ENCODE measurements at regions not wholly inside any gene's neighbourhood (a gene's known extent, or its start where the extent isn't known, plus 50 kb on each side); places are given as distances from the start of the nearest gene placed in this dataset.

DNA sequence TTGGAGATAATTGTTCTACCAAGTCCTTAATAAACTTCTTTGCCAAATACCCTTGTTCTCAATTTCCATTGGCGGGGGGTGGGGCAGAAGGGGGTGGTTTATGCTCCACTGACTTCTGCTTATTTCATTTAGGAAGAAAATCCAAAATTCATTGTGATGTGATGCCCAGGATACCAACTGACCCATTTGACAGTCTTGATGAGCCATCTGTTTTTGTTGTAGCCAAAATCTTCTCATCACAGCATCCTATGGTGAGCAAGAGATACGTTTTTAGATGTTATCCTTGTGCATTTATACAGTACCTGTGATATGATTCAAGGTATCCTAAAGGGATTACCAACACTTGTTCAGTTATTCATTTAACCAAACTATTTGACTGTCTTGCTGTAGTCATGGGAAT, 108.5 kb upstream of the BMP5 start:
- no TSS peak for BruUV-seq (replicated peaks)
- WGBS (ENCODE audit: low lambda C conversion rate): 3% methylated on average over 2 of the region's 2 CpGs
- intact Hi-C loops (cut with micrococcal nuclease; ENCODE audit: unreplicated experiment): no loop called here
- Histone ChIP-seq H3K4me3 (replicated peaks in 1 of 3; ENCODE audit: insufficient read depth in 1 of 3, low read depth in 2 of 3, low read length in 3 of 3) (no peak overlapping the region), H4K20me1 (ENCODE audit: insufficient read depth, low read length) (no peaks in the 10 kb centered on the region), H2AFZ (ENCODE audit: low read length) (no peak overlapping the region), H3K27me3 (ENCODE audit: control insufficient read depth in 1 of 2, insufficient read depth in 2 of 2, low read length in 2 of 2) (no peaks in the 10 kb centered on the region), H3K4me1 (ENCODE audit: insufficient read depth, low read length) (no peaks in the 10 kb centered on the region), H3K4me2 (ENCODE audit: low read depth, low read length) (no peak overlapping the region), H3K9ac (ENCODE audit: insufficient read depth, low read depth, low read length) (no peak overlapping the region), H3K9me3 (ENCODE audit: low read length) (no peaks in the 10 kb centered on the region), H3K27ac (ENCODE audit: extremely low read length, insufficient read depth, low read length) (no peak overlapping the region), H3K36me3 (replicated peaks in 1 of 2; ENCODE audit: control insufficient read depth in 1 of 2, insufficient read depth in 2 of 2, low read length in 2 of 2) (no peaks in the 10 kb centered on the region), H3K79me2 (ENCODE audit: insufficient read depth, low read length) (no peaks in the 10 kb centered on the region)
- CTCF ChIA-PET (ENCODE audit: low intra/inter-chr PET ratio, low total read pairs): no interaction called here
- DNase-seq (ENCODE audit: low spot score) (no peak), ATAC-seq (no peak), FAIRE-seq (no peak)
- no peak for TF ChIP-seq BCL6 (CRISPR knock-in tag; IDR thresholded peaks at IDR 0.05)
- no peak for TF ChIP-seq ZNF30 (CRISPR knock-in tag; IDR thresholded peaks at IDR 0.05)
- TF ChIP-seq FOXK1 (CRISPR knock-in tag; IDR thresholded peaks at IDR 0.05; ENCODE audit: borderline replicate concordance, low read depth): no peak
- no peak for TF ChIP-seq ARID5B (CRISPR knock-in tag; IDR thresholded peaks at IDR 0.05)
- no peak for TF ChIP-seq ZNF18 (CRISPR knock-in tag; IDR thresholded peaks at IDR 0.05; ENCODE audit: insufficient replicate concordance)
- TF ChIP-seq CENPT (CRISPR knock-in tag; IDR thresholded peaks at IDR 0.05; ENCODE audit: low read depth): no peak
- TF ChIP-seq PAF1 (CRISPR knock-in tag; IDR thresholded peaks at IDR 0.05): no peak
- TF ChIP-seq ZNF816 (CRISPR knock-in tag; IDR thresholded peaks at IDR 0.05; ENCODE audit: borderline replicate concordance): no peak
- no peak for TF ChIP-seq RXRB (CRISPR knock-in tag; IDR thresholded peaks at IDR 0.05; ENCODE audit: borderline replicate concordance)
- in situ Hi-C loops (cut with HindIII; ENCODE audit: extremely low pct_ligation_motif_present, low pct_unique_long_range_greater_than_20kb): loop anchor here (5.0 kb wide), 1 partner anchor 308 kb away; no protein-coding TSS in a partner anchor
- POLR2A ChIA-PET: no interaction called here

Data from HepG2 (cell line).